Astrocyte of the spinal cord (primary cell): ENCODE measurements at regions not wholly inside any gene's neighbourhood (a gene's known extent, or its start where the extent isn't known, plus 50 kb on each side); places are given as distances from the start of the nearest gene placed in this dataset.

Source experiments
- DNase-seq: peaks from one replicate; pipeline ENCODE4 v3.0.0; 2011; ENCODE audit warnings: low read depth, low spot score
- H3K4me3 ChIP-seq: 2 replicates; pipeline ENCODE4 v1.5.1; 2011; ENCODE audit warnings: low read depth, mild to moderate bottlenecking, low read length, moderate library complexity
- CTCF ChIP-seq: IDR thresholded peaks from 2 replicates; pipeline ENCODE4 v1.5.1; 2012; ENCODE audit warnings: low read depth, mild to moderate bottlenecking, low read length, inconsistent platforms
- in situ Hi-C: cut with HindIII; loops from 2 replicates; pipeline ENCODE4 v1.10.0; 2017; ENCODE audit warnings: low sequenced_read_pairs

- DNase-seq, result no peak
- in situ Hi-C loops, result no loop called here
- no peak for TF ChIP-seq CTCF
- no peak overlapping the region for H3K4me3 ChIP-seq
These were observed 292.7 kb upstream of the STT3B start for GRCh38 chr3:31240013-31240412.

GRCh38 chr3:31240466-31240865 is 292.3 kb upstream of the STT3B start:
- in situ Hi-C loops, result no loop called here
- no peak for TF ChIP-seq CTCF
- DNase-seq, result no peak
- H3K4me3 ChIP-seq, result no peak overlapping the region

- TF ChIP-seq CTCF, result no peak
- in situ Hi-C loops, result no loop called here
- no peak overlapping the region for H3K4me3 ChIP-seq
- no peak for DNase-seq
These were observed 291.9 kb upstream of the STT3B start for GRCh38 chr3:31240874-31241273.

GRCh38 chr3:31241533-31241932 is 291.2 kb upstream of the STT3B start:
- no peak for DNase-seq
- in situ Hi-C loops, result no loop called here
- no peak overlapping the region for H3K4me3 ChIP-seq
- TF ChIP-seq CTCF, result no peak

- in situ Hi-C loops, result no loop called here
- TF ChIP-seq CTCF, result no peak
- H3K4me3 ChIP-seq, result no peak overlapping the region
- DNase-seq, result no peak
These were observed 290.4 kb upstream of the STT3B start for GRCh38 chr3:31242026-31242960.

GRCh38 chr3:31244929-31245817 is 287.6 kb upstream of the STT3B start:
- no peak overlapping the region for H3K4me3 ChIP-seq
- in situ Hi-C loops, result no loop called here
- no peak for DNase-seq
- TF ChIP-seq CTCF, result no peak
